ENCODE measurements at regions not wholly inside any gene's neighbourhood (a gene's known extent, or its start where the extent isn't known, plus 50 kb on each side); places are given as distances from the start of the nearest gene placed in this dataset.

- POLR2A ChIA-PET (ENCODE audit: low non-redundant PET), result no interaction called here
- CTCF ChIA-PET, result no interaction called here
- no peak for TF ChIP-seq CTCF (conservative IDR thresholded peaks at IDR 0.05; ENCODE audit: low read depth)
- DNase-seq (ENCODE audit: low spot score), result no peak
- no peak overlapping the region for H3K27ac ChIP-seq
Observed at GRCh38 chrX:95029571-95029970, 1355.6 kb downstream of the FAM133A start.

- ChIA-PET POLR2A (ENCODE audit: low non-redundant PET) (no interaction called here), CTCF (no interaction called here)
- DNase-seq (ENCODE audit: low spot score), result no peak
- TF ChIP-seq CTCF (conservative IDR thresholded peaks at IDR 0.05; ENCODE audit: low read depth), result no peak
- no peak overlapping the region for H3K27ac ChIP-seq
Observed at GRCh38 chrX:95040104-95040503, 1366.1 kb downstream of the FAM133A start.

GRCh38 chrX:95044331-95044730, 1370.3 kb downstream of the FAM133A start:
- no peak for TF ChIP-seq CTCF (conservative IDR thresholded peaks at IDR 0.05; ENCODE audit: low read depth)
- no peak overlapping the region for H3K27ac ChIP-seq
- DNase-seq (ENCODE audit: low spot score), result no peak
- CTCF ChIA-PET, result no interaction called here
- POLR2A ChIA-PET (ENCODE audit: low non-redundant PET), result no interaction called here

- ChIA-PET CTCF (no interaction called here), POLR2A (ENCODE audit: low non-redundant PET) (no interaction called here)
- no peak overlapping the region for H3K27ac ChIP-seq
- no peak for TF ChIP-seq CTCF (conservative IDR thresholded peaks at IDR 0.05; ENCODE audit: low read depth)
- no peak for DNase-seq (ENCODE audit: low spot score)
Observed at GRCh38 chrX:95055991-95056390, 1382.0 kb downstream of the FAM133A start.

- ChIA-PET POLR2A (ENCODE audit: low non-redundant PET) (no interaction called here), CTCF (no interaction called here)
- no peak for TF ChIP-seq CTCF (conservative IDR thresholded peaks at IDR 0.05; ENCODE audit: low read depth)
- DNase-seq (ENCODE audit: low spot score), result no peak
- H3K27ac ChIP-seq, result no peak overlapping the region
Observed at GRCh38 chrX:95056901-95057300, 1382.9 kb downstream of the FAM133A start.

GRCh38 chrX:95057341-95057740, 1383.3 kb downstream of the FAM133A start:
- ChIA-PET CTCF (no interaction called here), POLR2A (ENCODE audit: low non-redundant PET) (no interaction called here)
- no peak for DNase-seq (ENCODE audit: low spot score)
- H3K27ac ChIP-seq, result no peak overlapping the region
- TF ChIP-seq CTCF (conservative IDR thresholded peaks at IDR 0.05; ENCODE audit: low read depth), result no peak

- H3K27ac ChIP-seq, result no peak overlapping the region
- ChIA-PET POLR2A (ENCODE audit: low non-redundant PET) (no interaction called here), CTCF (no interaction called here)
- peak; percentile 1 for DNase-seq (ENCODE audit: low spot score)
- no peak for TF ChIP-seq CTCF (conservative IDR thresholded peaks at IDR 0.05; ENCODE audit: low read depth)
Observed at GRCh38 chrX:95058815-95059214, 1384.8 kb downstream of the FAM133A start.

Data from RWPE1 (cell line).